ENCODE measurements at regions not wholly inside any gene's neighbourhood (a gene's known extent, or its start where the extent isn't known, plus 50 kb on each side); places are given as distances from the start of the nearest gene placed in this dataset.
A peak's percentile ranks its signal among the peaks of the same experiment; 100 is the strongest.
"Not testable (repeated sequence)": the region's sequence is repeated elsewhere in the genome, so short reads cannot be mapped to it uniquely, and the experiment has no call there.

DNA sequence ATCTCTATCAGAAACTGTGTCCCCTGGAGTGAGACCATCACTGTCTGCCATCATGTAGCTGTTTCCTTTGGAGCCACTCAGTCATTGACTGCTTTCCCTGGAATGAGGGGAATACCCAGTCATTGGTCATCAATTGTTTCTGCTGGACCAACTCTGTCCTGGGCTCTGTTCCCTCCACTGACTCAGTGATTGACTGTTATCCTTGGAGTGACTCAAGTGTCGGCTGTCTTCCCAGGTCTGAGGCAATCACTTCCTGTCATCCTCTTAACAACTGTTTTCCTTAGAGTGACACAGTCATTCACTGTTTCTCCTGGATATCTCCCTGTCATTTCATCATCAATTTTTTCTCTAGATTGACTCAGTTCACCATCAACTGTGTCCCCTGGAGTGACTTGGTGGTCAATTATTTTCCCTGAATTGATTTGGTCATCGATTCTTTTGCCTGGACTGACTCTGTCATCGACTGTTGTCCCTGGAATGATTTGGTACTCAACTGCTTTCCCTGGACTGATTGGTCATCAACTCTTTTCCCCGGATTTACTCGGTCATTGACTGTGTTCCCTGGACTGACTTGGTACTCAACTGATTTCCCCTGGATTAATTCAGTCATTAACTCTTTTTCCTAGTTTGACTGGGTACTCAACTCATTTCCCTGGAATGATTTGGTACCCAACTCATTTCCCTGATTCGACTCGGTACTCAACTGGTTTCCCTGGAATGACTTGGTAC, 327.9 kb upstream of the VCX start:
- no peak for DNase-seq

DNA sequence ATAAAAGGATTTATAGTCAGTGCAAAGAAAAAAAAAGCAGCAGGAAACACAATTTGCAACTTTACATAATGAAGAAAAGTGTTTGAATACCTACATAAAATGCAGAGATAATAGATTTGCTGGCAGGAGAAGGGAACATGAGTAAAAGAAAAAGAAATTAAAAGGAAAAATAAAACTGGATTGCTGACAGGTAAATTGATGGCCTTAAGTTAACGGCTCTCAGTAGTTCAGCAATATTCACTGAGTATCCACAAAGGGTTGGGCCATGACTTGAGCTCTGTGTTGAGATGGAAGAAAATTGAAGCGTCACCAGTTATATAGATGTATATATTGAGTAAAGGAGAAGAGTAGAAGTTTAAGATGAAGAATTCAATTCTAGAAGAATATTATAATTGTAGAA, 330.1 kb upstream of the VCX start:
- no peak for DNase-seq

DNA sequence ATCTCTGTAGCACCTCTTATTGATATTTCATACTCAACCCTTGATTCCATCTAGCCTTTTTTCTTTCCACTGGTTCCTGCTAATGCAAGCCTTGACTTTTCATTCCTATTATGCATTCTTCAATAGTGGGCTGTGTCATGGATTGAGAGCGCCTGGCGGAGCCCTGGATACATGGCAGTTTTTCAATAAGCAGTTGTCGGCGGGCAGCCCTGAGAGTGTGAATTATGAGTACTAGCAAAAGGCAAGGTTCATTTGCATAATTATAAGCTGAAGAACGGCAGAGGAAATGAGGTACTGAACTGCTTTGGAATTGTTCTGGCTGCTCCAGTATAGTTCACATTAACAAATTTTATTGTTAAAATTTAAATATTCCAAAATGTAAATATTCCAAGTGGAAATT, 339.7 kb upstream of the VCX start:
- peak; percentile 4 for DNase-seq

- no peak for DNase-seq
Observed at GRCh38 chrX:7500386-7500785, 342.6 kb upstream of the VCX start.

DNA sequence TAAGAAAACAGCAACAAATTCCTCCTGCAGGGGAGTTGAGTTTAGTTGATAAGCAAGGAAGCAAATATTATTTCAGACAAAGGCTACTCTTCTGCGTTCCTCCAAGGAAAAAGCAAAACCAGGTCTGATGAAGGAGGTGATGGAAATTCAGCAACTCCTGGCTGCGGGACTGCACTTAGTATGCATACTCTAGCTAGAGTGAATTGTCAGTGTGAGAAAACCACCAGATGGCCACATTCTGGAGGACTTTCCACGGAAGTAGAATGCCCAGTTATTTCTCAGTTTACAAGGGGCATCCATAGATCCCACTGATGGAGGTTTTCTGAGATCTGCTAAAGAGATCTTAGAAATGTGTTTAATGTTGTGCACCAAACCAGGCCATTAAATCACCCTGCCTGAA, 338.6 kb upstream of the PUDP start:
- no peak for DNase-seq

DNA sequence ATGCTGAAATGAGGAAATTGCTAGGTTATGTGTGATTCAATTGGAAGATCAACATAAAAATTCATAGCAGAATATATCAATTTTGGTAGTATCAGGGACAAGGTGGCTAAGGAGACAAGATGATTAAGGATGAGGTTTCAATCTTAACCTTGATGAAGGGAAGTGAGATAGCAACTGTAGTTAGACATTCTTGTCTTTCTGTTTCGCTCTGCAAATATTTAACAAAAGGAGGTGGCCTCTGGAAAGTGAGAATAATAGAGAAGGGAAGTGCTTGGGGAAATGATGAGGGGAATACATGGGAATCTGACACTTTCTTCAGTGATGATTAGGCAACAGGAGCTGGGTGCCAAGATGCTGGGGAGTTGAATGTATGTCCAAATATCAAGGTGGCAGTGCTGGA, 337.1 kb upstream of the PUDP start:
- no peak for DNase-seq

GRCh38 chrX:7480721-7481120, 332.8 kb upstream of the PUDP start:
- DNase-seq, result no peak

DNA sequence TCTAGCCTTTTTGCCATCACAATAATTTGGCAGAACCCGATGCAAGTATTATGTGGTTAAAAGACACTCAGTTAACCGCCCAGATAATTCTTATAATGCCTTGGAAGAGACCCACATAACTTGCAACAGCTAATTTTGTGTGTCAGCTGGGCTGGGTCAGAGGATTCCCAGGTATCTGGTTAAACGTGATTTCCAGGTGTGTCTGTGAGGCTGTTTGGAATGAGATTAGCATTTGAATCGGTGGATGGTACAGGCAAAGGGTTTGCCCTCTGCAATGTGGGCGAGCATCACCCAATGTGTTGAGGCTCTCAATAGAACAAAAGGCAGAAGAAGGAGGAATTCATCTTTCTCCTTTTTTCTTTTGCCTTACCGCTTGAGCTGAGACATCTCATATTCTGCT, 314.2 kb upstream of the PUDP start:
- no peak for DNase-seq

GRCh38 chrX:7461051-7461450, 313.1 kb upstream of the PUDP start:
- DNase-seq, result not testable (repeated sequence)

DNA sequence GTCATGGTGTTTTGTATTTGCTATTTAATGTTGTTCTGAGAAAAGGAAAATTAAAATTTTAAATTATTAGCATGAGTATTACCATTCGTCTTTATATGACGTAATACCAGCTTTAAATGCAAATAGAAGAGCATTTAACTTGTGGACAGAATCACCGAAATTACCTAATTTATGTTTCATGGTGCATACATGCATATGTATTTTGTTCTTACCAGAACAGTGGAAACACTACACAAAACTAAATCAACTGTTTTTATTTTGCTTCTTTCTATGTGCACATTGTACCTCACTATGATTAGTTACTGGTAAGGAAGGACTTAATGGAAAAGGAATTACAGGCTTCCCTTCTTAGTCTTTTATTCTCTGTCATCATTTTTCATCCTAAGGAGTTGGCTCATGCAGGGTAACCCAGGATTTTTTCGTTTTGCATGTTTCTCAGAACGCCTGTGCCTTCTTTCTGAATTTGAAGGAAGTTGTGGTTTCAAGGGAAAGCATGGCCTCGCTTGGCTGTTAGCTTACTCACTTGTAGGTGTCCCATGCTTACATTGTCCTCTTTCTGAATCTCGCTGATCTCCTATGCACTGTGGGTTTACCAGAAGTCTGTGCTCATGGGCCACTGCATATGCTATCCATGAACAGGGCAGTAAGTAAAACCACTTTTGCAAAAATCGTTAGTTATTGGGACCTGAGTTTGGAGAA, 300.0 kb upstream of the PUDP start:
- no peak for DNase-seq

DNA sequence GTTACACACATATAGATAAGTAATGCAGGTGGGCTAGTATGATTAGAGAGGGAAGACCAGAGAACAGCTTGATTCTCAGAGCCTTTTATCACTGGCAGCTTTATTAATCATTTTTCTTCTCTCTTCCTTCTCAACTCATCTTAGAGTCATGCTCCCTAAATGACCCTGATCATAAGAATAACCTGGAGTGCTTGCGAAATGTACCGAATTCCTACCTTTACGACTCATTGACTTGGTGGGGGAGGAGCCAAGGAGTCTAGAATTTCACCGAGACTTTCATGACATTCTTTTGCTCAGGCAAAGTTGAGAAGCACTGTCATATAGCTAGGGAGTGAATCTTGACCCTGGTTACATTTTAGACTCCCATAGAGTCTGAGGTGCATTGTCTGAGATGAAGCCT, 298.9 kb upstream of the PUDP start:
- DNase-seq, result no peak

DNA sequence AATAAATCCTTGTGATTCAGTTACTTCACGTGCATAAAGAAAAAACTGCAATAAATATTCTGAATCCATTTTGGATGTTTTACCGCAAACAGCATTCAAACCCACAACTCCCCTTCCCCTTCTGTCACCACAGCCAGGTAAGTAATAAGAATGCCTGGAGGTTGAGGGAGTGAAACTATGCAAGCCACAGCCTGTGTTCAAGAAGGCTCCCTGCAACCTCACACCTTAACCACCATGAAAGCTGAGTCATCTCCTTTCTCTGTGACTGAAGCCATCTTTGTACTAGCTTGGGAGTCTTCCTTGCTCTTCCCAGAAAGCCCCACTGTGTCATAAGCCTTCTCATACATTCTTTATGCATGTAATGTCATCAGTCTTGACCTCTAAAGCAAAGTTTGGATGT, 297.0 kb upstream of the PUDP start:
- no peak for DNase-seq

DNA sequence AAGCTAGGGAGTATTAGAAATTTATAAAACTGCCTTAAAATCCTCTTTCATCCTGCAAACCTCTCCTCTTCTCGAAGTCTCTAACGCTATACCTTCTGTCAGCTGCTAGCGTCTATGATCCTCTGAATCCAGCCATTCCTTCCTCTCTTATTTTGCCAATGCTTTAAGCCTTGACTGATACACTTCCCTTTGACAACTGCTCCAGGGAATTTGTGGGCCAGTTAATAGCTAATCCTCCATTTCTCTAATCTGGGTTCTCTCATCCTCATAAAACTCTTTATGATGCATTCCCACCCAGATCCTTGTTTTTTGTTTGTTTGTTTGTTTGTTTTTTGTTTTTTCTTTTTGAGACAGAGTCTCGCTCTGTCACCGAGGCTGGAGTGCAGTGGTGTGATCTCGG, 293.6 kb upstream of the PUDP start:
- DNase-seq, result no peak

DNA sequence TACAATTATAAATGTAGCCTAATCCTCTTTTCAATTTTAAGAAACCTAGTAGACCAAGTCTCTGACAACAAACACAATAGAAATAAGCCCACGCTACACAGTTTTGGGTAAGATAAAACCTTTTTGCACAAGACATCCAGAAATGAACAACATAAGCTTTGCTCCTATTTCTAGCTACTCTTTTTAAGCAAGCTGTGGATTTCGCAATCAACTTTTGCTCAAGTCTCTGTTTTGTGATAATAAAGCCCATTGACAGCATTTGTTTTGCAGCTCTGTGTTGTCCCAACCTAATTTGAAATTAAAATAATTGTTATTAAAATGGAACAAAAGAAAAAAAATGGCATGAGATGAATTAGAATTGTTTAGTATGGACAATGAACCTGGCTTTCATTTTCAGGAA, 287.9 kb upstream of the PUDP start:
- no peak for DNase-seq

- no peak for DNase-seq
Observed at GRCh38 chrX:7432901-7433300, 284.9 kb upstream of the PUDP start.

DNA sequence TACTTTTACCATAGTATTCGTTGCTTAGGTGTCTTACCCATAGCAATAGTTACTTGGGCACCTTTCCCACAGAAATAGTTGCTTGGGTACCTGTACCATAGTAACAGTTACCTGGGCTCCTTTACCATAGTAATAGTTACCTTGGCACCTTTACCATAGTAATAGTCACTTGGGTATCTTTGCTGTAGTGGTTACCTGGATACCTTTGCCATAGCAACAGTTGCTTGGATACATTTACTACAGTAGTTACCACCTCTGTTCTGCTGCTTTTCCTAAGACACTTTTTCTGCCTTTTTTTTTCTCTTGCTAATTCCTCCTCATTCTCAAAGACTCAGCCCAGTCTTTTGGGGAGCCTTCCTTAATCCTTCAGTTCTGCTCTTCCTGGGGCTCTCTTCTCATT, 272.8 kb upstream of the PUDP start:
- DNase-seq, result no peak

- no peak for DNase-seq
Observed at GRCh38 chrX:7414753-7415152, 266.8 kb upstream of the PUDP start.

- no peak for DNase-seq
Observed at GRCh38 chrX:7412840-7413239, 264.9 kb upstream of the PUDP start.

DNA sequence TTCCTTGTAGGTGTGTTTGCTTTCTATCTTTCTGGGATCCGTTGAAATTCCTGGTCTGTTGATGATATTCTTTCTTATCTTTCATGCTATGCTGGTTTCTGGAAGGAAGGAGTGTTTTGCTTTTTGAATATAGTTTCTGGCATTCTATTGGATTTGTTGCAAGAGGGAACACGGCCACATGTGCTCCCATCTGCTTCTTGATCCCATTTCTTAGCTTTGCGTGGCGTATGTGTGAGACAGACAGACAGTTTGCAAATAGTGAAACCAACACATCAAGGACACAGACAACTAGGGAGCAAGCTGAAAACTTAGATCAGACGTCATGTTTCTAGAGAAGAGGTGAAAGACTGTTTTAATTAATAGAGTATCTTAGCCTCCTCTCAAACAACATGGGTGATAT, 261.9 kb upstream of the PUDP start:
- no peak for DNase-seq

GRCh38 chrX:7399373-7399772, 251.4 kb upstream of the PUDP start:
- DNase-seq, result no peak

DNA sequence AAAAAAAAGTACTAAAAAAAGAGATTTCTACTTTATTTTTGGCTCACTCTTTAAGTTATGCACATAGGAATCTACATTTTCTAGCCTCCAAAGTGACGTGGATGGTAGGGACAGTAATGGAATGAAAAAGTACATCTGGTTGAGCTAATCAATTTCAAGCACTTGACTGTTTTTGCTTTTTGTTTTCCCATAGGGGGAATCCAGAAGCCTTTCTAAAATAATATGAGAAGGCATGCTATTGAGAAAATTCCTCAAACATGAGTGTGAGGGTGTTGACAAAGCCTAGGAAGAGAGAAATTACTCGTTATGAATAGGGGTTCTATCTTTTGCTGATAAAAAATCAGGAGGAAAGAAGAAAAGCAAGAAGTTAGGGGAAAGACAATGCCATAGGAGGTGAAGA, 242.5 kb upstream of the PUDP start:
- DNase-seq, result no peak

- DNase-seq, result no peak
Observed at GRCh38 chrX:7389576-7389975, 241.6 kb upstream of the PUDP start.

- DNase-seq, result no peak
Observed at GRCh38 chrX:7385131-7385530, 237.2 kb upstream of the PUDP start.

DNA sequence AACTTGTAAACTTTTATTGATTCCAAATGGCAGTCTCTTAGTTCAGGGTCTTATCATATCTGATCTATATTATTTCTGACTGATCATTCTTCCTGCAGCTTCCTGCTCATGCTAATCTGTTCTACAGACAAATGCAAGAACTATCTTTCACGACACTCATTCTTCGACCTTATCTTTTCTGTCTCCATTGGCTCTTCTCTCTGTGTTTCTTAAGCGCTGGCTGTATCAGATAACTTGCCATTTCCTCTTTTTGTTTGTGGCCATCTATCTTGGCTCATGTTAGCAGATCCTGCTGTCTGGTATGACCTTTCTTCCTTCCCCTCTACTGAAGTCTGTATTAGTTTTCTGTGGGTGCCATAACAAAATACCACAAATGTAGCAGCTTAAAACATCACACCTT, 230.5 kb upstream of the PUDP start:
- DNase-seq, result no peak
